ENCODE measurements at regions not wholly inside any gene's neighbourhood (a gene's known extent, or its start where the extent isn't known, plus 50 kb on each side); places are given as distances from the start of the nearest gene placed in this dataset.

- TF ChIP-seq, protein P1, sequence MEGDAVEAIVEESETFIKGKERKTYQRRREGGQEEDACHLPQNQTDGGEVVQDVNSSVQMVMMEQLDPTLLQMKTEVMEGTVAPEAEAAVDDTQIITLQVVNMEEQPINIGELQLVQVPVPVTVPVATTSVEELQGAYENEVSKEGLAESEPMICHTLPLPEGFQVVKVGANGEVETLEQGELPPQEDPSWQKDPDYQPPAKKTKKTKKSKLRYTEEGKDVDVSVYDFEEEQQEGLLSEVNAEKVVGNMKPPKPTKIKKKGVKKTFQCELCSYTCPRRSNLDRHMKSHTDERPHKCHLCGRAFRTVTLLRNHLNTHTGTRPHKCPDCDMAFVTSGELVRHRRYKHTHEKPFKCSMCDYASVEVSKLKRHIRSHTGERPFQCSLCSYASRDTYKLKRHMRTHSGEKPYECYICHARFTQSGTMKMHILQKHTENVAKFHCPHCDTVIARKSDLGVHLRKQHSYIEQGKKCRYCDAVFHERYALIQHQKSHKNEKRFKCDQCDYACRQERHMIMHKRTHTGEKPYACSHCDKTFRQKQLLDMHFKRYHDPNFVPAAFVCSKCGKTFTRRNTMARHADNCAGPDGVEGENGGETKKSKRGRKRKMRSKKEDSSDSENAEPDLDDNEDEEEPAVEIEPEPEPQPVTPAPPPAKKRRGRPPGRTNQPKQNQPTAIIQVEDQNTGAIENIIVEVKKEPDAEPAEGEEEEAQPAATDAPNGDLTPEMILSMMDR (optimal IDR thresholded peaks at IDR 0.05 in 1 of 3, IDR thresholded peaks at IDR 0.05 in 1 of 3, conservative IDR thresholded peaks at IDR 0.05 in 1 of 3; ENCODE audit: extremely low read depth in 1 of 3, insufficient read depth in 2 of 3, low read length in 3 of 3): no peak
- no peak for TF ChIP-seq EZH2 (IDR thresholded peaks at IDR 0.05; ENCODE audit: low read length)
These were observed 73.4 kb downstream of the FOXD1 start for GRCh38 chr5:73375191-73375545.
